ENCODE measurements at regions not wholly inside any gene's neighbourhood (a gene's known extent, or its start where the extent isn't known, plus 50 kb on each side); places are given as distances from the start of the nearest gene placed in this dataset.

GRCh38 chr10:3528271-3528670 is 256.7 kb downstream of the KLF6 start:
- no peak for TF ChIP-seq CTCF (IDR thresholded peaks at IDR 0.05)
- no peak for TF ChIP-seq EZH2phosphoT487 (IDR thresholded peaks at IDR 0.05)
- TF ChIP-seq EZH2 (IDR thresholded peaks at IDR 0.05), result no peak

All from neural progenitor cell (in vitro differentiated cells).